Activated CD4-positive, alpha-beta memory T cell treated with anti-CD3 and anti-CD28 coated beads for 36 hours (primary cell): ENCODE measurements at regions not wholly inside any gene's neighbourhood (a gene's known extent, or its start where the extent isn't known, plus 50 kb on each side); places are given as distances from the start of the nearest gene placed in this dataset.

Source experiments
- CTCF ChIA-PET: fragments of 350-600 bp; sonication (Branson Sonifier 250); formaldehyde crosslinking; loops from one replicate; lab custom pipeline; 2021; ENCODE audit warnings: antibody characterized with exemption, inconsistent platforms; lab: Charles Lee
- POLR2A ChIA-PET: fragments of 350-600 bp; sonication (Branson Sonifier 250); formaldehyde crosslinking; loops from one replicate; lab custom pipeline; 2021; ENCODE audit warnings: antibody characterized with exemption; lab: Charles Lee
- DNase-seq: peaks from one replicate; pipeline ENCODE4 v3.0.0-alpha.2; 2020
- H3K27ac Mint-ChIP-seq: one replicate; pipeline ENCODE4 v1.8.0; 2021; ENCODE audit warnings: mixed read lengths
- H3K27me3 Mint-ChIP-seq: one replicate; pipeline ENCODE4 v1.8.0; 2021; ENCODE audit warnings: mixed read lengths
- H3K36me3 Mint-ChIP-seq: one replicate; pipeline ENCODE4 v1.8.0; 2021; ENCODE audit warnings: mixed read lengths
- H3K4me1 Mint-ChIP-seq: one replicate; pipeline ENCODE4 v1.8.0; 2021; ENCODE audit warnings: low read depth, mixed read lengths
- H3K4me3 Mint-ChIP-seq: one replicate; pipeline ENCODE4 v1.8.0; 2021; ENCODE audit warnings: mild to moderate bottlenecking, mixed read lengths
- H3K9me3 Mint-ChIP-seq: one replicate; pipeline ENCODE4 v1.8.0; 2021; ENCODE audit warnings: mixed read lengths
- intact Hi-C: fragments of 100-400 bp; cut with micrococcal nuclease; formaldehyde crosslinking; loops from one replicate; pipeline ENCODE4 v1.15.1; 2023

GRCh38 chr16:85391769-85392583 is 221.1 kb upstream of the GSE1 start:
- DNase-seq: no peak
- H3K4me3 Mint-ChIP-seq: no peak overlapping the region
- H3K27me3 Mint-ChIP-seq: peaks cover 3% of the 10 kb centered on the region
- intact Hi-C loops: no loop called here
- no peaks in the 10 kb centered on the region for H3K9me3 Mint-ChIP-seq
- H3K36me3 Mint-ChIP-seq: no peaks in the 10 kb centered on the region
- CTCF ChIA-PET: interaction anchor here (0.6 to 4.1 kb wide), 5 partner anchors 119 to 327 kb away, joined by 3 to 21 read pairs (median 8); no protein-coding TSS in a partner anchor
- H3K27ac Mint-ChIP-seq: no peak overlapping the region
- H3K4me1 Mint-ChIP-seq: no peaks in the 10 kb centered on the region
- POLR2A ChIA-PET: no interaction called here

GRCh38 chr16:85392756-85393673 is 220.1 kb upstream of the GSE1 start:
- no peak overlapping the region for H3K27ac Mint-ChIP-seq
- H3K9me3 Mint-ChIP-seq: no peaks in the 10 kb centered on the region
- no peak overlapping the region for H3K4me3 Mint-ChIP-seq
- no peaks in the 10 kb centered on the region for H3K36me3 Mint-ChIP-seq
- DNase-seq: no peak
- intact Hi-C loops: no loop called here
- no peaks in the 10 kb centered on the region for H3K27me3 Mint-ChIP-seq
- CTCF ChIA-PET: interaction anchor here (1.0 to 4.1 kb wide), 7 partner anchors 9 to 326 kb away, joined by 3 to 21 read pairs (median 4); no protein-coding TSS in a partner anchor
- POLR2A ChIA-PET: no interaction called here
- H3K4me1 Mint-ChIP-seq: no peaks in the 10 kb centered on the region

GRCh38 chr16:85393674-85394451 is 219.3 kb upstream of the GSE1 start:
- Mint-ChIP-seq H3K27ac (no peak overlapping the region), H3K9me3 (no peaks in the 10 kb centered on the region), H3K4me1 (no peaks in the 10 kb centered on the region), H3K27me3 (no peaks in the 10 kb centered on the region), H3K4me3 (no peak overlapping the region), H3K36me3 (no peaks in the 10 kb centered on the region)
- CTCF ChIA-PET: interaction anchor here (1.0 to 4.1 kb wide), 8 partner anchors 9 to 325 kb away, joined by 3 to 21 read pairs (median 4); no protein-coding TSS in a partner anchor
- intact Hi-C loops: no loop called here
- POLR2A ChIA-PET: no interaction called here
- DNase-seq: peak; percentile 69

- Mint-ChIP-seq H3K4me3 (no peak overlapping the region), H3K27ac (no peak overlapping the region), H3K9me3 (no peaks in the 10 kb centered on the region), H3K27me3 (no peaks in the 10 kb centered on the region), H3K4me1 (no peaks in the 10 kb centered on the region), H3K36me3 (no peaks in the 10 kb centered on the region)
- intact Hi-C loops: no loop called here
- CTCF ChIA-PET: interaction anchor here (1.0 to 4.1 kb wide), 3 partner anchors 18 to 216 kb away, joined by 3 to 11 read pairs (median 3); no protein-coding TSS in a partner anchor
- DNase-seq: no peak
- POLR2A ChIA-PET: no interaction called here
Measured at GRCh38 chr16:85394456-85395206, 218.5 kb upstream of the GSE1 start.

GRCh38 chr16:85395207-85395912 is 217.8 kb upstream of the GSE1 start:
- no peaks in the 10 kb centered on the region for H3K4me1 Mint-ChIP-seq

GRCh38 chr16:85395913-85396878 is 216.9 kb upstream of the GSE1 start:
- H3K4me3 Mint-ChIP-seq: no peak overlapping the region
- no peak for DNase-seq
- intact Hi-C loops: no loop called here
- H3K36me3 Mint-ChIP-seq: no peaks in the 10 kb centered on the region
- no peaks in the 10 kb centered on the region for H3K27me3 Mint-ChIP-seq
- H3K4me1 Mint-ChIP-seq: no peaks in the 10 kb centered on the region
- POLR2A ChIA-PET: no interaction called here
- H3K27ac Mint-ChIP-seq: no peak overlapping the region
- CTCF ChIA-PET: interaction anchor here (1.2 to 1.4 kb wide), 2 partner anchors 23 to 220 kb away, joined by 3 to 6 read pairs; no protein-coding TSS in a partner anchor
- no peaks in the 10 kb centered on the region for H3K9me3 Mint-ChIP-seq

More at GRCh38 chr16:85395207-85395912, 217.8 kb upstream of the GSE1 start:
- Mint-ChIP-seq H3K36me3 (no peaks in the 10 kb centered on the region), H3K9me3 (no peaks in the 10 kb centered on the region), H3K27me3 (no peaks in the 10 kb centered on the region), H3K27ac (no peak overlapping the region), H3K4me3 (no peak overlapping the region)
- intact Hi-C loops: no loop called here
- CTCF ChIA-PET: interaction anchor here (1.0 to 4.1 kb wide), 4 partner anchors 21 to 221 kb away, joined by 3 to 11 read pairs (median 4); no protein-coding TSS in a partner anchor
- no peak for DNase-seq
- POLR2A ChIA-PET: no interaction called here

GRCh38 chr16:85396879-85397871 is 215.9 kb upstream of the GSE1 start:
- Mint-ChIP-seq H3K27ac (no peak overlapping the region), H3K4me1 (no peaks in the 10 kb centered on the region), H3K4me3 (no peak overlapping the region), H3K36me3 (no peaks in the 10 kb centered on the region), H3K27me3 (no peaks in the 10 kb centered on the region), H3K9me3 (no peaks in the 10 kb centered on the region)
- ChIA-PET CTCF (interaction anchor here (0.7 to 1.4 kb wide), 5 partner anchors 19 to 219 kb away, joined by 3 to 6 read pairs (median 4); no protein-coding TSS in a partner anchor), POLR2A (no interaction called here)
- DNase-seq: peak; percentile 17
- intact Hi-C loops: no loop called here

GRCh38 chr16:85398050-85398451 is 215.1 kb upstream of the GSE1 start:
- no peak overlapping the region for H3K4me3 Mint-ChIP-seq
- H3K27ac Mint-ChIP-seq: no peak overlapping the region
- no peaks in the 10 kb centered on the region for H3K36me3 Mint-ChIP-seq
- H3K27me3 Mint-ChIP-seq: no peaks in the 10 kb centered on the region
- ChIA-PET CTCF (interaction anchor here (1.1 to 1.4 kb wide), 2 partner anchors 18 to 22 kb away, joined by 4 read pairs; no protein-coding TSS in a partner anchor), POLR2A (no interaction called here)
- no peaks in the 10 kb centered on the region for H3K9me3 Mint-ChIP-seq
- intact Hi-C loops: no loop called here
- H3K4me1 Mint-ChIP-seq: no peaks in the 10 kb centered on the region
- DNase-seq: no peak
